GM23338 (cell line): ENCODE measurements at regions not wholly inside any gene's neighbourhood (a gene's known extent, or its start where the extent isn't known, plus 50 kb on each side); places are given as distances from the start of the nearest gene placed in this dataset.

ENCODE experiments used
- CREB1 ChIP-seq: fragments of 250-450 bp; sonication (Bioruptor Pico); IDR thresholded peaks from 2 replicates; pipeline ENCODE4 v1.5.0; 2020; ENCODE audit warnings: low read depth, mild to moderate bottlenecking, moderate library complexity
- CTCF ChIP-seq, 2 experiments: fragments of 200-600 bp in 1 of 2; sonication (generic) in 1 of 2; conservative IDR thresholded peaks; 2 replicates each; pipeline versions ENCODE4 v1.5.1 to v1.6.1; 2016 to 2017; ENCODE audit warnings: antibody characterized with exemption in 2 of 2, low read depth in 2 of 2, mild to moderate bottlenecking in 2 of 2, moderate library complexity in 1 of 2
- EZH2 ChIP-seq: fragments of 200-600 bp; sonication (generic); IDR thresholded peaks from one replicate; pipeline ENCODE4 v1.8.0; 2017; ENCODE audit warnings: antibody characterized with exemption, mild to moderate bottlenecking, low read depth; ENCODE audit not compliant: unreplicated experiment
- NANOG ChIP-seq: IDR thresholded peaks from 2 replicates; pipeline ENCODE4 v1.6.1; 2016; ENCODE audit warnings: antibody characterized with exemption, borderline replicate concordance
- POLR2AphosphoS5 ChIP-seq: IDR thresholded peaks from 2 replicates; pipeline ENCODE4 v1.6.1; 2016; ENCODE audit warnings: antibody characterized with exemption, low read depth
- ZNF462 ChIP-seq: fragments of 250-450 bp; sonication (Bioruptor Pico); IDR thresholded peaks from 2 replicates; pipeline ENCODE4 v1.5.0; 2020; ENCODE audit warnings: mild to moderate bottlenecking, moderate library complexity

- TF ChIP-seq CTCF (conservative IDR thresholded peaks at IDR 0.05; ENCODE audit: low read depth in 2 of 2) (no peak), NANOG (no peak), CREB1 (no peak), EZH2 (no peak), POLR2AphosphoS5 (no peak), ZNF462 (CRISPR knock-in tag) (no peak)
These were observed 388.2 kb downstream of the NEBL start for GRCh38 chr10:20508921-20509320.
